ENCODE measurements at regions not wholly inside any gene's neighbourhood (a gene's known extent, or its start where the extent isn't known, plus 50 kb on each side); places are given as distances from the start of the nearest gene placed in this dataset.

DNA sequence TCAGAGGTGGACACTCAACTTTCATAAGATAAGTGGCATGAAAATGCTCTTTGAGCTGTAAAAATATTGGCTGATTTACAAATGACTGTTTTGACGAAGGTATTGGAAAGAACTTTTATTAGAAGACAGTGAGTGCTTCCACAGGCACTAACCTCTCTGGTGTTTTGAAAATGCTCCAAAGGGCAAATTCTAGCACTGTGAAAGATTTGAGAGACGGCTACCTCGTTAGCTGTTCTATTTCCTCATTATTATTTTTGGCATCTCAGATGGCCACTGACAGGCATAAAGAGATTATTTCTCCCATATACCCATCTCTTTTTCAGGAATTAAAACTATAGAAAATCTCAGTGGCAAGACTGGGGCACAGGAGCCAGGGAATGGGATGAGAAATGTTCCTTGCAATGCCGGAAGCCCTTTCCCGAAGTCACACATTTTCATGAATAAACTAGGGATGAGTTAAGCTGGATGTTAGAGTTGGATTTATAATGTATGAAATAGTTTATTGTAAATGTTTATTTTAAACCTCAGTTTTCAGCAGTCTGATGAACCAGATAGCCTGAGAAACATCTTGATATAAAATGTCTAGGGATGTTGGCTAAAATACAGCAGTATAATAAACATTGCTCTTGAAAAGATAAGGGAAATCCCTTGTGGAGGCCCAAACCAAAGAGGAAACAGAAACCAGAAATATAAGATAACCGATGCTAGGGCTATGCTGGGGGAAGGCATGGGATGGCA is 175.7 kb downstream of the ASB1 start:
- no peak for DNase-seq (ENCODE audit: extremely low read depth, low read depth)
- TF ChIP-seq CTCF (IDR thresholded peaks at IDR 0.05; ENCODE audit: low read depth, low read length, missing control alignments) = no peak
- H3K4me3 ChIP-seq (replicated peaks; ENCODE audit: low read depth, low read length) = no peak overlapping the region

DNA sequence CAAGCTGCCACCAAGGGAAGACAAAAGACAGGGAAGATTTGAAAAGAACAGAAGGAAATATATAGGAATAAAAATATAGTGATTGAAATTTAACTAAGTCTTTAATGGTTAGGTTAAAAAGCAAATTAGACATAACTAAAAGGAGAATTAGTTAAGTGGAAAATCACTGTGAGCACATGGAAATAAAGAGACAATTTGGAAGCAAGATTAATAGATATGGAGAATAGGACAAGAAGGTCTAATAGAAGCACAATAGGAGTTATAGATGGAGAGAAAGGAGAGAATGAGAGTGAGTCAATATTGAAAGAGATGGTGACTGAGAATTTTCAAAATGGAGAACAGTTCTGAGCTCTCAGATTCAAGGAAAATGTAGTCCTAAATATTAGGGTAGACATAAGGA is 176.9 kb downstream of the ASB1 start:
- TF ChIP-seq CTCF (IDR thresholded peaks at IDR 0.05; ENCODE audit: low read depth, low read length, missing control alignments) = no peak
- no peak overlapping the region for H3K4me3 ChIP-seq (replicated peaks; ENCODE audit: low read depth, low read length)
- DNase-seq (ENCODE audit: extremely low read depth, low read depth) = no peak

GRCh38 chr2:238606311-238606710 is 179.6 kb downstream of the ASB1 start:
- H3K4me3 ChIP-seq (replicated peaks; ENCODE audit: low read depth, low read length) = no peak overlapping the region
- TF ChIP-seq CTCF (IDR thresholded peaks at IDR 0.05; ENCODE audit: low read depth, low read length, missing control alignments) = no peak
- no peak for DNase-seq (ENCODE audit: extremely low read depth, low read depth)

GRCh38 chr2:238613610-238614009 is 186.9 kb downstream of the ASB1 start:
- H3K4me3 ChIP-seq (replicated peaks; ENCODE audit: low read depth, low read length) = no peak overlapping the region
- TF ChIP-seq CTCF (IDR thresholded peaks at IDR 0.05; ENCODE audit: low read depth, low read length, missing control alignments) = no peak

DNA sequence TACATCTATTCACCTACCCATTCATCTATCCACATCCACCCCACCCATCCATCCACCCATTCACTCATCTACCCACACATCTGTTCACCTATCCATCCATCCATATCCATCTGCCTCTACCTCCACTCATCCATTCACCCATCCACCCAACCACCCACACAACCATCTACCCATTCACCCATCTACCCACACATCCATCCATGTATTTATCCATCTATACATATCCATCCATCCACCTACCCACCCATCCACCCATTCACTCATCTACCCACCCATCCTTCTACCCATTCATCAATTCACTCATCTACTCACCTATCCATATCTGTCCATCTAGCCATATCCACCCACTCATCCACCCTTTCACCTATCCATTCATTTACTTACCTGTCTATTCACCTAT is 187.6 kb downstream of the ASB1 start:
- H3K4me3 ChIP-seq (replicated peaks; ENCODE audit: low read depth, low read length) = no peak overlapping the region
- no peak for TF ChIP-seq CTCF (IDR thresholded peaks at IDR 0.05; ENCODE audit: low read depth, low read length, missing control alignments)
- DNase-seq (ENCODE audit: extremely low read depth, low read depth) = no peak

More at GRCh38 chr2:238613610-238614009, 186.9 kb downstream of the ASB1 start:
- no peak for DNase-seq (ENCODE audit: extremely low read depth, low read depth)

GRCh38 chr2:238615187-238615586 is 188.5 kb downstream of the ASB1 start:
- no peak for TF ChIP-seq CTCF (IDR thresholded peaks at IDR 0.05; ENCODE audit: low read depth, low read length, missing control alignments)
- no peak for DNase-seq (ENCODE audit: extremely low read depth, low read depth)
- no peak overlapping the region for H3K4me3 ChIP-seq (replicated peaks; ENCODE audit: low read depth, low read length)

DNA sequence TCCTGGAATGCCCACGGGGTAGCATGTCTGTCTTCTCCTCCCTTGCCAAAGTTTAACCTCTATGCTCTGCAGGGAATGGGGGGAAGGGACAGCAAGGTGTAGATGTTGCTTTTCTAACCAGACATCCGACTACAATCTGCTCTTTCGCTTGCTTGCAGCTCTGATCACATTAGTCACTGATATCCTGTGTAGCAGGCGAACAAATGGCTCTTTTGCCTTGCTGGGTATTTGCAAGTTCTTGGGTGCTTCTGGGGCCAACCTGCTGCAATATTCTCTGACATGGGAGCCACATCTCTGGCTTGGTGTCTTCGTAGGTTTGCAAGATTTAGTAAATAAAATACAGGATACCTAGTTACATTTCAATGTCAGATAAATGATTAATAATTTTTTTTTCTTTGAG is 190.0 kb downstream of the ASB1 start:
- no peak for TF ChIP-seq CTCF (IDR thresholded peaks at IDR 0.05; ENCODE audit: low read depth, low read length, missing control alignments)
- H3K4me3 ChIP-seq (replicated peaks; ENCODE audit: low read depth, low read length) = no peak overlapping the region
- DNase-seq (ENCODE audit: extremely low read depth, low read depth) = no peak

All from HFF-Myc (cell line).